Suprapubic skin (tissue), 4 donors: ENCODE measurements at regions not wholly inside any gene's neighbourhood (a gene's known extent, or its start where the extent isn't known, plus 50 kb on each side); places are given as distances from the start of the nearest gene placed in this dataset.
"Not testable (repeated sequence)": the region's sequence is repeated elsewhere in the genome, so short reads cannot be mapped to it uniquely, and the experiment has no call there.

Source experiments
- DNase-seq, 2 donors: peaks; one replicate each; pipeline ENCODE4 v3.0.0-alpha.2; 2019; ENCODE audit warnings: low spot score in 2 of 2
- H3K27ac ChIP-seq: fragments of 200-600 bp; sonication (generic); one replicate; pipeline ENCODE4 v1.5.1; 2019
- H3K27me3 ChIP-seq: fragments of 200-600 bp; sonication (generic); one replicate; pipeline ENCODE4 v1.5.1; 2019
- H3K36me3 ChIP-seq: fragments of 200-600 bp; sonication (generic); one replicate; pipeline ENCODE4 v1.5.1; 2019
- H3K4me1 ChIP-seq: fragments of 200-600 bp; sonication (generic); one replicate; pipeline ENCODE4 v1.5.1; 2019
- H3K4me3 ChIP-seq: fragments of 200-600 bp; sonication (generic); one replicate; pipeline ENCODE4 v1.5.1; 2019; ENCODE audit warnings: mild to moderate bottlenecking
- H3K9me3 ChIP-seq: fragments of 200-600 bp; sonication (generic); one replicate; pipeline ENCODE4 v1.5.1; 2019
- CTCF ChIP-seq, 2 donors: fragments of 200-600 bp in 1 of 2; fragments of 450-650 bp in 1 of 2; sonication (generic) in 1 of 2; IDR thresholded peaks; one replicate each; pipeline ENCODE4 v1.5.1; 2016 to 2019; ENCODE audit warnings: antibody characterized with exemption in 2 of 2, mild to moderate bottlenecking in 1 of 2, moderate library complexity in 1 of 2
- EP300 ChIP-seq: sonication (generic); formaldehyde crosslinking; IDR thresholded peaks from one replicate; pipeline ENCODE4 v1.6.1; 2017; ENCODE audit warnings: antibody characterized with exemption
- POLR2A ChIP-seq, 2 donors: fragments of 450-650 bp; IDR thresholded peaks; one replicate each; pipeline ENCODE4 v1.6.1; 2017; ENCODE audit warnings: antibody characterized with exemption in 2 of 2, mild to moderate bottlenecking in 2 of 2, moderate library complexity in 2 of 2
- POLR2AphosphoS5 ChIP-seq, 3 donors: sonication (generic); formaldehyde crosslinking; IDR thresholded peaks; one replicate each; pipeline ENCODE4 v1.6.1; 2017; ENCODE audit warnings: antibody characterized with exemption in 3 of 3
- WGBS: methylation state at CpG from one replicate; pipeline ENCODE4 v1.1.5; 2018; 5-methylcytosine and 5-hydroxymethylcytosine counted together

GRCh38 chr14:43285575-43285974 lies 1221.5 kb downstream of the FSCB start:
- Histone ChIP-seq H3K4me3 (no peak overlapping the region), H3K9me3 (no peaks in the 10 kb centered on the region), H3K27ac (no peak overlapping the region), H3K4me1 (no peaks in the 10 kb centered on the region), H3K27me3 (no peaks in the 10 kb centered on the region), H3K36me3 (no peaks in the 10 kb centered on the region)
- TF ChIP-seq POLR2A (IDR thresholded peaks at IDR 0.05) (no peak), CTCF (IDR thresholded peaks at IDR 0.05) (no peak), POLR2AphosphoS5 (IDR thresholded peaks at IDR 0.05) (no peak), EP300 (no peak)
- DNase-seq, result no peak

- TF ChIP-seq EP300 (no peak), CTCF (IDR thresholded peaks at IDR 0.05) (no peak), POLR2AphosphoS5 (IDR thresholded peaks at IDR 0.05) (no peak), POLR2A (IDR thresholded peaks at IDR 0.05) (no peak)
- no peaks in the 10 kb centered on the region for H3K4me1 ChIP-seq
- no peak for DNase-seq
- 90% methylated on average over 4 of the region's 4 CpGs for WGBS
- H3K9me3 ChIP-seq, result no peaks in the 10 kb centered on the region
- H3K36me3 ChIP-seq, result no peaks in the 10 kb centered on the region
- H3K27me3 ChIP-seq, result no peaks in the 10 kb centered on the region
- H3K4me3 ChIP-seq, result no peak overlapping the region
- H3K27ac ChIP-seq, result no peak overlapping the region
These were observed 1247.0 kb downstream of the FSCB start for GRCh38 chr14:43260056-43260455.

- no peaks in the 10 kb centered on the region for H3K36me3 ChIP-seq
These were observed 1248.7 kb downstream of the FSCB start for GRCh38 chr14:43258396-43258795.

GRCh38 chr14:43256996-43257395 lies 1250.1 kb downstream of the FSCB start:
- not testable (repeated sequence) for H3K27ac ChIP-seq, H3K36me3 ChIP-seq, H3K4me1 ChIP-seq, H3K27me3 ChIP-seq, DNase-seq, H3K9me3 ChIP-seq, H3K4me3 ChIP-seq
- WGBS, result 88% methylated on average over 5 of the region's 5 CpGs

More at GRCh38 chr14:43258396-43258795, 1248.7 kb downstream of the FSCB start:
- no peak overlapping the region for H3K27ac ChIP-seq
- no peaks in the 10 kb centered on the region for H3K27me3 ChIP-seq
- WGBS, result 55% methylated on average over 2 of the region's 2 CpGs
- no peak for TF ChIP-seq POLR2A (IDR thresholded peaks at IDR 0.05)
- DNase-seq, result no peak
- H3K4me3 ChIP-seq, result no peak overlapping the region
- H3K9me3 ChIP-seq, result no peaks in the 10 kb centered on the region
- no peaks in the 10 kb centered on the region for H3K4me1 ChIP-seq

- TF ChIP-seq POLR2A (IDR thresholded peaks at IDR 0.05) (no peak), POLR2AphosphoS5 (IDR thresholded peaks at IDR 0.05) (no peak), CTCF (IDR thresholded peaks at IDR 0.05) (no peak), EP300 (no peak)
- H3K36me3 ChIP-seq, result no peaks in the 10 kb centered on the region
- H3K9me3 ChIP-seq, result no peaks in the 10 kb centered on the region
- H3K27ac ChIP-seq, result no peak overlapping the region
- no peak for DNase-seq
- H3K27me3 ChIP-seq, result no peaks in the 10 kb centered on the region
- no peak overlapping the region for H3K4me3 ChIP-seq
- no peaks in the 10 kb centered on the region for H3K4me1 ChIP-seq
- 89% methylated on average over 6 of the region's 6 CpGs for WGBS
These were observed 1254.2 kb downstream of the FSCB start for GRCh38 chr14:43252866-43253265.

GRCh38 chr14:43249591-43249990 lies 1257.5 kb downstream of the FSCB start:
- no peak overlapping the region for H3K4me3 ChIP-seq
- no peaks in the 10 kb centered on the region for H3K9me3 ChIP-seq
- no peaks in the 10 kb centered on the region for H3K27me3 ChIP-seq
- H3K4me1 ChIP-seq, result no peaks in the 10 kb centered on the region
- 38% methylated on average over 3 of the region's 3 CpGs for WGBS
- no peak overlapping the region for H3K27ac ChIP-seq
- H3K36me3 ChIP-seq, result no peaks in the 10 kb centered on the region
- TF ChIP-seq POLR2A (IDR thresholded peaks at IDR 0.05), result no peak
- no peak for TF ChIP-seq EP300
- no peak for TF ChIP-seq POLR2AphosphoS5 (IDR thresholded peaks at IDR 0.05)
- no peak for TF ChIP-seq CTCF (IDR thresholded peaks at IDR 0.05)
- DNase-seq, result no peak
